ENCODE measurements at regions not wholly inside any gene's neighbourhood (a gene's known extent, or its start where the extent isn't known, plus 50 kb on each side); places are given as distances from the start of the nearest gene placed in this dataset.
"Not testable (repeated sequence)": the region's sequence is repeated elsewhere in the genome, so short reads cannot be mapped to it uniquely, and the experiment has no call there.

- DNase-seq (ENCODE audit: low spot score): no peak
These were observed 260.0 kb downstream of the ERMARD start for GRCh38 chr6:170011204-170012036.

GRCh38 chr6:170010665-170011203 is 259.3 kb downstream of the ERMARD start:
- DNase-seq (ENCODE audit: low spot score): peak; percentile 73

DNA sequence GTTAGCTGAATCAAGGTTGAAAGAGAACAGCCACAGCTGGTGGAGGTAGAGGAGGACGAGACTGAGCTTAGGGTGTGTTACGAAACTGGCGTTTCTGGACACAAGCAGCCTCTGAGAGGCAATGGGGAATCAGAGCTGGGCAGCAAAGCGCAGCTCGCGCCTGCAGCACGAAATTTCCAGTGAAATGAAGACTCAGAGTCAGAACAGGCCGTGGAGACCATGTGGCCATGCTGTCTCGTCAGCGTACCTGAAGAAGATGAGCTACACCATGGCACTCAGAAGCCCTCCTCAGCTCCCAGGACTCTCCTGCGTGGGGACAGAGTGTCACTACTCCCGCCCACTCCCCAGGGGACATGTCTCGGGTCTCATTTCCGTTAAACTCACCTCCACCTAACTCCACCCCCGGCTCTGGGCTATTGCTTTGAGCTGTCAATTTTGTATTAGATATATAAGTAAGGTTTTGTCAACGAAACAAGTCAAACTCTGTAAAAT is 256.9 kb downstream of the ERMARD start:
- no peak for DNase-seq (ENCODE audit: low spot score)

GRCh38 chr6:170007468-170008293 is 256.3 kb downstream of the ERMARD start:
- peak; percentile 27 for DNase-seq (ENCODE audit: low spot score)

- no peak for DNase-seq (ENCODE audit: low spot score)
These were observed 255.6 kb downstream of the ERMARD start for GRCh38 chr6:170006900-170007467.

- no peak for DNase-seq (ENCODE audit: low spot score)
These were observed 254.9 kb downstream of the ERMARD start for GRCh38 chr6:170006071-170006899.

GRCh38 chr6:170005665-170006064 is 254.2 kb downstream of the ERMARD start:
- no peak for DNase-seq (ENCODE audit: low spot score)

DNA sequence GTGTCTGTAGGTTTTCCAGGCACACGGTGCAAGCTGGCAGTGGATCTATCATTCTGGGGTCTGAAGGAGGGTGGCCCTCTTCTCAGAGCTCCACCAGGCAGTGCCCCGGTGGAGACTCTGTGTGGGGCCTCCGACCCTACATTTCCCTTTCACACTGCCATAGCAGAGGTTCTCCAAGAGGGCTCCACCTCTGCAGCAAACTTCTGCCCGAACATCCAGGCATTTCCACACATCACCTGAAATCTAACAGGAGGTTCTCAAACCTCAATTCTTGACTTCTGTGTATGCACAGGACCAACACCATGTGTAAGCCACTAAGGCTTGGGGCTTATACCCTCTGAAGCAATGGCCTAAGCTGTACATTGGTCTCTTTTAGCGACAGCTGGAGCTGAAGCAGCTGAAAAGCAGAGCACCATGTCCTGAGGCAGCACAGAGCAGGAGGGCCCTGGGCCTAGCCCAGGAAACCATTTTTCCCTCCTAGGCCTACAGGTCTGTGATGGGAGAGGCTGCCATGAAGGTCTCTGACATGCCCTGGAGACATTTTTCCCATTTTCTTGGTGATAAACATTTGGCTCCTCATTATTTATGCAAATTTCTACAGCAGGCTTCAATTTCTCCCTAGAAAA is 253.3 kb downstream of the ERMARD start:
- DNase-seq (ENCODE audit: low spot score): no peak

GRCh38 chr6:170003451-170004160 is 252.2 kb downstream of the ERMARD start:
- no peak for DNase-seq (ENCODE audit: low spot score)

GRCh38 chr6:170003027-170003426 is 251.6 kb downstream of the ERMARD start:
- no peak for DNase-seq (ENCODE audit: low spot score)

DNA sequence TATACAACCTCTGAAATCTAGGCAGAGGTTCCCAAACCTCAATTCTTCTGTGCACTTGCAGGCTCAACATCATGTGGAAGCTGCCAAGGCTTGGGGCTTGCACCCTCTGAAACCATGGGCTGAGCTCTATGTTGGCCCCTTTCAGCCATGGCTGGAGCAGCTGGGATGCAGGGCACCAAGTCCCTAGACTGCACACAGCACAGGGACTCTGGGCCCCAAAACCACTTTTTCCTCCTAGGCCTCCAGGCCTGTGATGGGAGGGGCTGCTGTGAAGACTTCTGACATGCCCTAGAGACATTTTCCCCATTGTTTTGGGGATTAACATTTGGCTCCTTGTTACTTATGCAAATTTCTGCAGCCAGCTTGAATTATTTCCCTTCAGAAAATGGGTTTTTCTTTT is 250.4 kb downstream of the ERMARD start:
- DNase-seq (ENCODE audit: low spot score): not testable (repeated sequence)

GRCh38 chr6:170000071-170000843 is 248.8 kb downstream of the ERMARD start:
- DNase-seq (ENCODE audit: low spot score): no peak

DNA sequence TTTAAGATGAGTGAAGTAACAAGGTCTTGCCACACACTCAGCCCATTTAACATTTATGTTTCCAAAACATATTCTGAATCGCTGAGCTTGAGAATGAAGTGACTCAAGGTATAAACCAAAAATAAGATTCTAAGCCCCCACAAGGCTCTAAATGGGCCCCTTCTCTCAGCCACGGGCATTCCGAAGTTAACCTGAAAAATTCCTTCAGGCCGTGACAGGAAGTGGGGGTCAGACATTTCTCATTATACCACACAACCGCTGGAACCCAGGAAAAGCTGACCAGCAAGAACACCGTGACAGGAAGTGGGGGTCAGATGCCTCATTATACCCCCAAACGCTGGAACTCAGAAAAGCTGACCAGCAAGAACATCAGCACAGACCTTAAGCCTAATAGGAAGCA is 247.9 kb downstream of the ERMARD start:
- DNase-seq (ENCODE audit: low spot score): no peak

- no peak for DNase-seq (ENCODE audit: low spot score)
These were observed 247.0 kb downstream of the ERMARD start for GRCh38 chr6:169998457-169998856.

- DNase-seq (ENCODE audit: low spot score): no peak
These were observed 246.5 kb downstream of the ERMARD start for GRCh38 chr6:169997930-169998218.

DNA sequence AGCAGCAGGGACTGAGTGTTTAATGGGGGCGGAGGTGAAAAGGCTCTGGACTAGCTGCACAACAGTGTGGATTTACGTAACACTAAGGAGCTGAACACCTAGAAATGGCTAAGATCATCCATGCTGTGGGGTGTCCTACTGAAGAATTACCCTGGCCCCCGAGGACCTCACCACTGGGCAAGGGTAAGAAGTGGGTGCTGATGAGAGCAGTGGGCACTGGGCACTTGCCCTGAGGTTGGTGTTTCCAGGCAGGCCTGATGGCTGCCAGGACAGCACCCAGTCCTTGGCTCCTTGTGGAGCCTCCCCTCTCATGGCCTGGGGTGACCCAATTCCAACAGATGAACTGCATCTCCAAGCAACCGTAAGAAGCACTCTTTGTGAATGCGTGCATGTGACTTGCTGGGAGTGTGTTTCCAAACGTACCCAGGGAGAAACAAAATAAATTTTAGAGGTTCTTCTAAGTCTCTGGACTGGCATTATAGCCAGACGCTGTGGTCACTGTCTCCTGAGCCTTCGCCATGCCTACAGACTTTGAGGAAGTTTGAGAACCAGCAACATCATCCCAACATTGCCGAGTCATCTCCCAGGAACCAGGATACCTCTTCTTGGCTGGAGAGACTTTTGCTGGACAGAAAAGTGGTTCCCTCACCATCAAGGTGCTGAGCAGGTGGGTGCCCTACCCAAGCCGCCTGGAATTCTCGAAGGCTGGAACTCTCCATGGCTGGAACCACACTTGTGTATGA is 245.9 kb downstream of the ERMARD start:
- DNase-seq (ENCODE audit: low spot score): no peak

- DNase-seq (ENCODE audit: low spot score): no peak
These were observed 245.1 kb downstream of the ERMARD start for GRCh38 chr6:169996378-169997051.

DNA sequence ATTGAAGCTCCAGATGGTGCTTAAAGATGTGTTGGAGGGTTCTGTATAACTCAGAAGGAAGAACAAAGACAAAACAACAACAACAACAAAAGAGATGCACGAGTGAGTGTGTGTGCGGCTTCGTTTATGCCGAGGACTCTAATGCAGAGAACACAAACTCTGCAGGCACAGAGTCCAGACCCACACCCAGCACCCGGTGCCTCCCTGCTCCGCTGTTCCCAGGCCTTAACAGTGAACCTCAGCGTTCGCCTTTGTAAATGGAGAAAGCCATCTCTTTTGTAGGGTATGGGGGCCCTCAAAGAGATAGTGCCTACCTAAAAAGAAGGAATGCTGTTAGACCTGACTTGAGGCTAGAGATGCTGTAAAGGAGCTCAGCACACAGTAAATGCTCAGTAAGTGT is 243.3 kb downstream of the ERMARD start:
- DNase-seq (ENCODE audit: low spot score): no peak

All from hematopoietic multipotent progenitor cell treated with erythropoietin and hydrocortisone succinate and interleukin-3 and kit ligand, for 17 days (in vitro differentiated cells).